ENCODE measurements at regions not wholly inside any gene's neighbourhood (a gene's known extent, or its start where the extent isn't known, plus 50 kb on each side); places are given as distances from the start of the nearest gene placed in this dataset.

- no peak for TF ChIP-seq JUNB (IDR thresholded peaks at IDR 0.05)
- TF ChIP-seq ZFP36 (IDR thresholded peaks at IDR 0.05; ENCODE audit: borderline replicate concordance, partially characterized antibody): no peak
- TF ChIP-seq CHD4 (IDR thresholded peaks at IDR 0.05; ENCODE audit: borderline replicate concordance): no peak
- no peak for TF ChIP-seq MYC (IDR thresholded peaks at IDR 0.05; ENCODE audit: borderline replicate concordance, low read length)
- no peak for TF ChIP-seq ELK1 (IDR thresholded peaks at IDR 0.05; ENCODE audit: low read depth, low read length)
- no peak for TF ChIP-seq FOXS1 (CRISPR knock-in tag; IDR thresholded peaks at IDR 0.05)
- TF ChIP-seq HES2 (IDR thresholded peaks at IDR 0.05): no peak
- no peak for TF ChIP-seq MAFK (IDR thresholded peaks at IDR 0.05; ENCODE audit: partially characterized antibody)
- TF ChIP-seq HOXB13 (CRISPR knock-in tag; IDR thresholded peaks at IDR 0.05; ENCODE audit: low read depth): no peak
Measured at GRCh38 chrX:142503967-142504643, 299.0 kb upstream of the MAGEC2 start (continued).

GRCh38 chrX:142502441-142502840 lies 297.4 kb upstream of the MAGEC2 start:
- Histone ChIP-seq H3K4me1 (no peaks in the 10 kb centered on the region), H3K27ac (no peak overlapping the region), H3K4me3 (no peak overlapping the region), H3K9me3 (no peaks in the 10 kb centered on the region), H3K4me2 (no peak overlapping the region)
- CTCF ChIA-PET: no interaction called here
- TF ChIP-seq SMC3 (IDR thresholded peaks at IDR 0.05): no peak
- no peak for TF ChIP-seq FOSL2 (IDR thresholded peaks at IDR 0.05)
- no peak for TF ChIP-seq FOSL2 (CRISPR knock-in tag; IDR thresholded peaks at IDR 0.05)
- TF ChIP-seq GATA3 (IDR thresholded peaks at IDR 0.05; ENCODE audit: borderline replicate concordance): no peak
- TF ChIP-seq TFCP2L1 (CRISPR knock-in tag; IDR thresholded peaks at IDR 0.05): no peak
- no peak for TF ChIP-seq RFX5 (IDR thresholded peaks at IDR 0.05)
- TF ChIP-seq JUNB (IDR thresholded peaks at IDR 0.05): no peak
- TF ChIP-seq MAFK (IDR thresholded peaks at IDR 0.05; ENCODE audit: partially characterized antibody): no peak
- TF ChIP-seq KDM1A (IDR thresholded peaks at IDR 0.05; ENCODE audit: low read depth): no peak
- no peak for TF ChIP-seq RARB (CRISPR knock-in tag; IDR thresholded peaks at IDR 0.05)
- TF ChIP-seq TP53 (CRISPR knock-in tag; IDR thresholded peaks at IDR 0.05): no peak
- TF ChIP-seq PBX3 (IDR thresholded peaks at IDR 0.05): no peak
- TF ChIP-seq EHF (CRISPR knock-in tag; IDR thresholded peaks at IDR 0.05): no peak
- WGBS (ENCODE audit: missing lambda C conversion rate): 17% methylated on average over 2 of the region's 2 CpGs
- POLR2A ChIA-PET: no interaction called here
- ATAC-seq: no peak
- no peak for DNase-seq (ENCODE audit: low read depth in 1 of 2, low spot score in 1 of 2)
- peak; percentile 43 for FAIRE-seq

- POLR2A ChIA-PET: no interaction called here
- Histone ChIP-seq H3K4me1 (no peaks in the 10 kb centered on the region), H3K27ac (no peak overlapping the region), H3K9me3 (no peaks in the 10 kb centered on the region), H3K4me2 (no peak overlapping the region), H3K4me3 (no peak overlapping the region)
- CTCF ChIA-PET: no interaction called here
- 2% methylated on average over 3 of the region's 3 CpGs for WGBS (ENCODE audit: missing lambda C conversion rate)
- ATAC-seq (no peak), DNase-seq (ENCODE audit: low read depth in 1 of 2, low spot score in 1 of 2) (no peak), FAIRE-seq (no peak)
- TF ChIP-seq HES2 (IDR thresholded peaks at IDR 0.05) (no peak), FOXS1 (CRISPR knock-in tag; IDR thresholded peaks at IDR 0.05) (no peak), ZNF302 (CRISPR knock-in tag; IDR thresholded peaks at IDR 0.05) (no peak), BHLHE40 (IDR thresholded peaks at IDR 0.05; ENCODE audit: low read depth, low read length) (no peak), ZC3H11A (IDR thresholded peaks at IDR 0.05) (peak; percentile 57; the same call in 1 of the 2 replicates), HOXB5 (CRISPR knock-in tag; IDR thresholded peaks at IDR 0.05) (no peak), JUNB (IDR thresholded peaks at IDR 0.05) (no peak)
Measured at GRCh38 chrX:142499992-142500391, 294.9 kb upstream of the MAGEC2 start.

All from A549 (cell line).